SK-N-SH treated with all-trans-retinoic acid at 6 μM for 48 hours (cell line): ENCODE measurements at regions not wholly inside any gene's neighbourhood (a gene's known extent, or its start where the extent isn't known, plus 50 kb on each side); places are given as distances from the start of the nearest gene placed in this dataset.

ENCODE experiments used
- ATAC-seq: fragments of 200-7000 bp; cut with Tn5 transposase; 3 replicates; pipeline ENCODE4 v1.9.1; 2020; ENCODE audit warnings: mild to moderate bottlenecking, moderate library complexity
- ARNTL ChIP-seq: fragments of 450-650 bp; formaldehyde crosslinking; IDR thresholded peaks from 2 replicates; pipeline ENCODE4 v1.5.0; 2020; ENCODE audit warnings: low read depth, mild to moderate bottlenecking, moderate library complexity, borderline replicate concordance
- CSDC2 ChIP-seq: fragments of 250-450 bp; sonication (Bioruptor Pico); IDR thresholded peaks from 2 replicates; pipeline ENCODE4 v1.5.0; 2020; ENCODE audit warnings: mild to moderate bottlenecking, moderate library complexity
- CSRNP3 ChIP-seq: fragments of 250-450 bp; sonication (Bioruptor Pico); IDR thresholded peaks from 2 replicates; pipeline ENCODE4 v1.5.1; 2021; ENCODE audit warnings: mild to moderate bottlenecking, moderate library complexity
- ESRRG ChIP-seq: fragments of 250-450 bp; sonication (Bioruptor Pico); IDR thresholded peaks from 2 replicates; pipeline ENCODE4 v1.6.1; 2021; ENCODE audit warnings: mild to moderate bottlenecking
- GLIS3 ChIP-seq: fragments of 250-450 bp; sonication (Bioruptor Pico); IDR thresholded peaks from 2 replicates; pipeline ENCODE4 v1.5.0; 2020; ENCODE audit warnings: mild to moderate bottlenecking, moderate library complexity
- OSR1 ChIP-seq: fragments of 250-450 bp; sonication (Bioruptor Pico); IDR thresholded peaks from 2 replicates; pipeline ENCODE4 v1.8.0; 2022; ENCODE audit warnings: moderate library complexity, mild to moderate bottlenecking, inconsistent platforms
- POU6F1 ChIP-seq: fragments of 250-450 bp; sonication (Bioruptor Pico); IDR thresholded peaks from 2 replicates; pipeline ENCODE4 v1.8.0; 2021; ENCODE audit warnings: low read depth, mild to moderate bottlenecking, moderate library complexity, borderline replicate concordance
- PPARA ChIP-seq: fragments of 250-450 bp; sonication (Bioruptor Pico); IDR thresholded peaks from 2 replicates; pipeline ENCODE4 v1.5.0; 2020; ENCODE audit warnings: mild to moderate bottlenecking, borderline replicate concordance
- TCF4 ChIP-seq: fragments of 250-450 bp; sonication (Bioruptor Pico); IDR thresholded peaks from 2 replicates; pipeline ENCODE4 v1.8.0; 2021; ENCODE audit warnings: mild to moderate bottlenecking, moderate library complexity, borderline replicate concordance
- TSHZ2 ChIP-seq: fragments of 250-450 bp; sonication (Bioruptor Pico); IDR thresholded peaks from 2 replicates; pipeline ENCODE4 v1.5.0; 2020; ENCODE audit warnings: mild to moderate bottlenecking, moderate library complexity
- ZC3H10 ChIP-seq: fragments of 250-450 bp; sonication (Bioruptor Pico); IDR thresholded peaks from 2 replicates; pipeline ENCODE4 v1.5.1; 2021; ENCODE audit warnings: mild to moderate bottlenecking, moderate library complexity
- ZFP3 ChIP-seq: fragments of 250-450 bp; sonication (Bioruptor Pico); IDR thresholded peaks from 2 replicates; pipeline ENCODE4 v1.5.0; 2020; ENCODE audit warnings: mild to moderate bottlenecking, moderate library complexity
- ZNF565 ChIP-seq: fragments of 450-650 bp; formaldehyde crosslinking; conservative IDR thresholded peaks from 2 replicates; pipeline ENCODE4 v1.5.0; 2020; ENCODE audit warnings: low read depth, mild to moderate bottlenecking, moderate library complexity
- ZNF70 ChIP-seq: fragments of 450-650 bp; formaldehyde crosslinking; IDR thresholded peaks from 2 replicates; pipeline ENCODE4 v1.5.0; 2020; ENCODE audit warnings: mild to moderate bottlenecking, moderate library complexity

GRCh38 chr11:41851743-41852142 is 392.3 kb upstream of the LRRC4C start:
- ATAC-seq = no peak
- TF ChIP-seq ZNF565 (CRISPR knock-in tag) = no peak

- ATAC-seq = no peak
- TF ChIP-seq POU6F1 (CRISPR knock-in tag) (no peak), CSDC2 (CRISPR knock-in tag) (no peak), ZFP3 (no peak), TCF4 (CRISPR knock-in tag) (no peak)
Measured at GRCh38 chr11:41861838-41862237, 402.4 kb upstream of the LRRC4C start.

GRCh38 chr11:41866525-41866924 is 407.1 kb upstream of the LRRC4C start:
- TF ChIP-seq PPARA (CRISPR knock-in tag) = no peak
- TF ChIP-seq ESRRG (CRISPR knock-in tag) = no peak
- no peak for TF ChIP-seq CSRNP3 (CRISPR knock-in tag)
- no peak for TF ChIP-seq OSR1 (CRISPR knock-in tag)
- TF ChIP-seq ZNF70 (CRISPR knock-in tag) = no peak
- no peak for TF ChIP-seq ZC3H10 (CRISPR knock-in tag)
- no peak for ATAC-seq

GRCh38 chr11:41868606-41869005 is 409.2 kb upstream of the LRRC4C start:
- no peak for ATAC-seq
- TF ChIP-seq ARNTL = no peak
- TF ChIP-seq GLIS3 (CRISPR knock-in tag) = no peak
- TF ChIP-seq CSRNP3 (CRISPR knock-in tag) = no peak
- TF ChIP-seq ZFP3 = no peak
- TF ChIP-seq ESRRG (CRISPR knock-in tag) = no peak
- no peak for TF ChIP-seq TSHZ2 (CRISPR knock-in tag)
- no peak for TF ChIP-seq POU6F1 (CRISPR knock-in tag)
- no peak for TF ChIP-seq ZC3H10 (CRISPR knock-in tag)

- no peak for ATAC-seq
- TF ChIP-seq TCF4 (CRISPR knock-in tag) = no peak
- TF ChIP-seq OSR1 (CRISPR knock-in tag) = no peak
- no peak for TF ChIP-seq POU6F1 (CRISPR knock-in tag)
- no peak for TF ChIP-seq PPARA (CRISPR knock-in tag)
- no peak for TF ChIP-seq ZNF565 (CRISPR knock-in tag)
- no peak for TF ChIP-seq CSRNP3 (CRISPR knock-in tag)
- TF ChIP-seq TSHZ2 (CRISPR knock-in tag) = no peak
- TF ChIP-seq ZFP3 = no peak
Measured at GRCh38 chr11:41872426-41872825, 413.0 kb upstream of the LRRC4C start.
